ENCODE measurements at regions not wholly inside any gene's neighbourhood (a gene's known extent, or its start where the extent isn't known, plus 50 kb on each side); places are given as distances from the start of the nearest gene placed in this dataset.

DNA sequence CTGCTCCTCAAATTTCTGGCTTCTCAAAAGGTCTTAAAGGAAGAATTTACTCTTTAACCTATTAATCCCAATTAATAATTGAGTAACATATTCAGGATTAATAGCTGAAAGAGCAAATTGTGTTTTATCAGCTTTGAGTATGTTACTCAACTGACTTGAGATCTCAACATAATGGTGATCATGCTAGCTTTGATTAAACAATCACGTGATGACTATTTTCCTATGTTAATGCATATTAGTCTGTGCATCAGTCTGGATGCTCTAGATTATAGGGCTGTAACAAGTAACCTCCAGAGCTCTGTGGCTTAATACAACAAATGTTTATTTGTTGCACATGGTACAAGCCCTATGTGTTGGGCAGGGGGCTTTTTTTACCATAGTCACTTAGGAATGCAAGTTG, 313.4 kb upstream of the BTBD3 start (continued):
- TF ChIP-seq NRF1 (IDR thresholded peaks at IDR 0.05; ENCODE audit: low read depth, low read length), result no peak

DNA sequence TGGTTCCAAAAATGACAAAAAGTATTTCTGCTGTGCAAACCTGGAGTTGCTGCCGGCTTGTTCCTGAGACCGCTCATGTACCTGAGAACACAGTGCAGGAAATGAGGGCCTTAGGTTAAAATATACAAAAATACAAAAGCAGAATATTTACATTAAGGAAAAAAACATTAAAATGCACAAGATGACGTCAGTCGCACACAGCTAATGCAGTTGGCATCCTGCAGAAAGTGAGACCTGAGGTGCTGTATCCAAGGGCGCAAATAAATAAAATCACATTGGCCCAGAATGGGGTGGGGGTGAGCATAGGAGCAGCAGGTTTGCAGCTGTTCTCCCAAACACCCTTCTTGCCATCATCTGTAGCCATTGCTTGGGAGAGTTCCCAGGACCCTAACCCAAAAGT, 310.6 kb upstream of the BTBD3 start:
- H3K9ac ChIP-seq (replicated peaks in 1 of 4; ENCODE audit: extremely low read depth in 1 of 4, low read depth in 3 of 4, low read length in 3 of 4), result no peak overlapping the region
- no peaks in the 10 kb centered on the region; a peak in 1 of 4 replicates for H3K9me3 ChIP-seq (ENCODE audit: insufficient read depth in 2 of 2, low read depth in 1 of 2, low read length in 1 of 2)
- ChIA-PET POLR2A (ENCODE audit: partially characterized antibody) (no interaction called here), CTCF (ENCODE audit: partially characterized antibody) (interaction anchor here (0.7 kb wide), 1 partner anchor 45 kb away, joined by 3 read pairs; no protein-coding TSS in a partner anchor)
- no peak for DNase-seq (ENCODE audit: low read depth in 1 of 2, low spot score in 2 of 2)
- no peak overlapping the region for H2AK5ac ChIP-seq (ENCODE audit: low read depth, low read length)
- H2BK20ac ChIP-seq (ENCODE audit: low read length), result no peak overlapping the region
- H3K14ac ChIP-seq (ENCODE audit: insufficient read length), result no peak overlapping the region
- H2BK15ac ChIP-seq (ENCODE audit: low read length), result no peak overlapping the region
- 94% methylated on average over 5 of the region's 5 CpGs; no CpG with 5 or more reads in 1 of the 2 experiments for WGBS, 2 experiments (ENCODE audit: extremely low coverage in 1 of 2, insufficient coverage in 1 of 2, insufficient read length in 1 of 2, insufficient replicate concordance in 2 of 2, low coverage in 1 of 2, low lambda C conversion rate in 2 of 2, missing lambda C conversion rate in 1 of 2)
- H3K79me2 ChIP-seq (ENCODE audit: control insufficient read depth in 1 of 2, insufficient read depth in 2 of 2, low read length in 2 of 2), result no peaks in the 10 kb centered on the region
- no peak overlapping the region for H3K4ac ChIP-seq (replicated peaks; ENCODE audit: insufficient read length, low read depth, low read length)
- no peaks in the 10 kb centered on the region for H3K27me3 ChIP-seq (replicated peaks in 1 of 4; ENCODE audit: control insufficient read depth in 3 of 4, extremely low read depth in 1 of 4, insufficient read depth in 3 of 4, low read length in 3 of 4)
- H2BK12ac ChIP-seq (ENCODE audit: low read depth, low read length), result no peak overlapping the region
- no peak overlapping the region for H4K5ac ChIP-seq (ENCODE audit: insufficient read length, low read depth, low read length)
- H3K18ac ChIP-seq (ENCODE audit: extremely low read depth, low read length), result no peak overlapping the region
- H2BK120ac ChIP-seq (replicated peaks; ENCODE audit: low read depth, low read length), result no peak overlapping the region
- H3K56ac ChIP-seq (replicated peaks; ENCODE audit: insufficient read length, low read depth, low read length), result no peak overlapping the region
- H2BK5ac ChIP-seq (ENCODE audit: low read depth, low read length), result no peak overlapping the region
- H4K8ac ChIP-seq (ENCODE audit: extremely low read depth, insufficient read depth, low read length), result no peak overlapping the region
- no peak overlapping the region for H3K4me2 ChIP-seq (ENCODE audit: insufficient read depth in 1 of 2, low read depth in 2 of 2, low read length in 2 of 2)
- no peaks in the 10 kb centered on the region for H3K36me3 ChIP-seq (ENCODE audit: control insufficient read depth in 2 of 4, insufficient read depth in 4 of 4, low read length in 3 of 4)
- no peak overlapping the region for H3K27ac ChIP-seq (ENCODE audit: low read depth, low read length)
- no peak overlapping the region for H3K4me3 ChIP-seq (ENCODE audit: extremely low read depth in 1 of 4, insufficient read depth in 2 of 4, low read depth in 3 of 4, low read length in 4 of 4)
- H3K4me1 ChIP-seq (replicated peaks in 1 of 4; ENCODE audit: control insufficient read depth in 3 of 4, insufficient read depth in 4 of 4, low read length in 3 of 4), result no peaks in the 10 kb centered on the region
- no peaks in the 10 kb centered on the region for H4K20me1 ChIP-seq (replicated peaks in 1 of 2; ENCODE audit: control insufficient read depth in 1 of 2, insufficient read depth in 2 of 2, low read length in 2 of 2)
- FAIRE-seq, result no peak
- TF ChIP-seq MAFK (IDR thresholded peaks at IDR 0.05; ENCODE audit: low read depth, low read length), result no peak
- TF ChIP-seq KDM1A (IDR thresholded peaks at IDR 0.05; ENCODE audit: borderline replicate concordance, low read length), result no peak
- TF ChIP-seq, protein P1, sequence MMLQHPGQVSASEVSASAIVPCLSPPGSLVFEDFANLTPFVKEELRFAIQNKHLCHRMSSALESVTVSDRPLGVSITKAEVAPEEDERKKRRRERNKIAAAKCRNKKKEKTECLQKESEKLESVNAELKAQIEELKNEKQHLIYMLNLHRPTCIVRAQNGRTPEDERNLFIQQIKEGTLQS (IDR thresholded peaks at IDR 0.05; ENCODE audit: insufficient read depth, low read depth, low read length), result no peak
- TF ChIP-seq NANOG (IDR thresholded peaks at IDR 0.05; ENCODE audit: insufficient read depth, low read depth, low read length, poor library complexity, severe bottlenecking), result no peak
- no peak for TF ChIP-seq GABPA (IDR thresholded peaks at IDR 0.05; ENCODE audit: borderline replicate concordance, insufficient read depth, low read length)
- no peaks in the 10 kb centered on the region for H3K79me1 ChIP-seq (ENCODE audit: low read depth, low read length)
- no peak overlapping the region for H4K91ac ChIP-seq (replicated peaks; ENCODE audit: insufficient read length, low read length)
- H3K23ac ChIP-seq (ENCODE audit: insufficient read length), result no peak overlapping the region
- H2AFZ ChIP-seq (ENCODE audit: low read length), result no peak overlapping the region
- no peaks in the 10 kb centered on the region for H3K23me2 ChIP-seq (ENCODE audit: low read depth, low read length)

Measured in H1 (cell line).